SK-N-SH (cell line): ENCODE measurements at regions not wholly inside any gene's neighbourhood (a gene's known extent, or its start where the extent isn't known, plus 50 kb on each side); places are given as distances from the start of the nearest gene placed in this dataset.

Source experiments
- CTCF ChIA-PET: fragments of 300-600, 350-600 bp; formaldehyde crosslinking; extraction: SDS; loops from one replicate; lab custom pipeline; 2021; lab: Yijun Ruan, JAX
- POLR2A ChIA-PET: fragments of 350-600 bp; sonication (Branson Sonifier 250); formaldehyde crosslinking; extraction: SDS; loops from one replicate; lab custom pipeline; 2020; ENCODE audit warnings: antibody characterized with exemption, inconsistent platforms; lab: Yijun Ruan, JAX
- DNase-seq: peaks from one replicate; pipeline ENCODE4 v3.0.0; 2012
- H2AFZ ChIP-seq: fragments of 200-600 bp; sonication (generic); 2 replicates; pipeline ENCODE4 v1.8.1; 2016; ENCODE audit warnings: antibody characterized with exemption, mild to moderate bottlenecking, low read depth
- H3F3A ChIP-seq: fragments of 200-600 bp; sonication (generic); replicated peaks from 2 replicates; pipeline ENCODE3; 2016; ENCODE audit warnings: antibody characterized with exemption, mild to moderate bottlenecking; ENCODE audit not compliant: insufficient read depth
- H3K27ac ChIP-seq, 2 experiments: fragments of 200-500 bp in 1 of 2; fragments of 200-600 bp in 1 of 2; sonication (Bioruptor generic) in 1 of 2; sonication (generic), shearing (Covaris generic) in 1 of 2; 2 replicates each; pipeline versions ENCODE4 v1.5.1 to v1.6.1; 2014 to 2016; ENCODE audit warnings: low read depth in 2 of 2, inconsistent platforms in 1 of 2, low read length in 1 of 2, mild to moderate bottlenecking in 1 of 2, mixed read lengths in 1 of 2
- H3K27me3 ChIP-seq: fragments of 200-600 bp; sonication (generic), shearing (Covaris generic); 2 replicates; pipeline ENCODE4 v1.6.1; 2016; ENCODE audit warnings: mixed run types; ENCODE audit not compliant: insufficient read depth
- H3K36me3 ChIP-seq, 2 experiments: fragments of 200-500 bp in 1 of 2; fragments of 200-600 bp in 1 of 2; sonication (Bioruptor generic) in 1 of 2; sonication (generic) in 1 of 2; replicated peaks in 1 of 2; 2 replicates each; pipeline versions ENCODE3 to v1.5.1; 2014 to 2016; ENCODE audit warnings: low read length in 1 of 2, mild to moderate bottlenecking in 1 of 2; ENCODE audit not compliant: insufficient read depth in 2 of 2, control insufficient read depth in 1 of 2
- H3K4me1 ChIP-seq, 2 experiments: fragments of 200-500 bp in 1 of 2; fragments of 200-600 bp in 1 of 2; sonication (Bioruptor generic) in 1 of 2; sonication (generic), shearing (Covaris generic) in 1 of 2; 2 replicates each; pipeline versions ENCODE4 v1.5.1 to v1.6.1; 2014 to 2016; ENCODE audit warnings: low read depth in 1 of 2, low read length in 1 of 2, mixed run types in 1 of 2; ENCODE audit not compliant: insufficient read depth in 2 of 2, control insufficient read depth in 1 of 2
- H3K4me2 ChIP-seq: fragments of 200-600 bp; sonication (generic), shearing (Covaris generic); 2 replicates; pipeline ENCODE4 v1.6.1; 2017; ENCODE audit warnings: mixed run types
- H3K4me3 ChIP-seq, 2 experiments: fragments of 200-500 bp in 1 of 2; fragments of 200-600 bp in 1 of 2; sonication (Bioruptor generic) in 1 of 2; sonication (generic), shearing (Covaris generic) in 1 of 2; 2 replicates each; pipeline versions ENCODE4 v1.5.1 to v1.8.1; 2014 to 2016; ENCODE audit warnings: low read depth in 2 of 2, inconsistent platforms in 1 of 2, low read length in 1 of 2, mild to moderate bottlenecking in 1 of 2, mixed read lengths in 1 of 2, moderate library complexity in 1 of 2
- H3K79me2 ChIP-seq: fragments of 200-600 bp; sonication (generic); 2 replicates; pipeline ENCODE4 v1.8.1; 2017; ENCODE audit warnings: mild to moderate bottlenecking; ENCODE audit not compliant: insufficient read depth
- H3K9ac ChIP-seq: fragments of 200-600 bp; sonication (generic); 2 replicates; pipeline ENCODE4 v1.6.1; 2017; ENCODE audit warnings: mixed run types
- H3K9me2 ChIP-seq: fragments of 200-600 bp; sonication (generic); 2 replicates; pipeline ENCODE4 v1.6.1; 2017; ENCODE audit warnings: mixed run types
- H3K9me3 ChIP-seq: fragments of 200-600 bp; sonication (generic); 2 replicates; pipeline ENCODE4 v1.6.1; 2017; ENCODE audit warnings: mixed run types, mild to moderate bottlenecking, moderate library complexity
- H4K20me1 ChIP-seq: fragments of 200-600 bp; sonication (generic); 2 replicates; pipeline ENCODE4 v1.6.1; 2017; ENCODE audit warnings: mild to moderate bottlenecking, mixed run types; ENCODE audit not compliant: insufficient read depth
- CHD2 ChIP-seq: fragments of 150-350 bp; IDR thresholded peaks from 2 replicates; pipeline ENCODE4 v1.6.1; 2018; ENCODE audit warnings: low read length; ENCODE audit not compliant: partially characterized antibody
- EP300 ChIP-seq, 2 experiments: IDR thresholded peaks; 2 replicates each; pipeline versions ENCODE4 v1.4.0 to v1.6.1; 2012; ENCODE audit warnings: borderline replicate concordance in 1 of 2, low read depth in 1 of 2, low read length in 1 of 2
- FOSL2 ChIP-seq: IDR thresholded peaks from 2 replicates; pipeline ENCODE4 v1.4.0; 2012; ENCODE audit warnings: low read depth, mild to moderate bottlenecking, moderate library complexity, borderline replicate concordance
- FOXM1 ChIP-seq: IDR thresholded peaks from 2 replicates; pipeline ENCODE4 v1.4.0; 2012; ENCODE audit warnings: low read depth, mild to moderate bottlenecking
- GABPA ChIP-seq: IDR thresholded peaks from 2 replicates; pipeline ENCODE4 v1.4.0; 2012; ENCODE audit warnings: low read depth, mild to moderate bottlenecking
- GATA2 ChIP-seq: sonication (generic); formaldehyde crosslinking; IDR thresholded peaks from 2 replicates; pipeline ENCODE4 v1.5.0; 2020; ENCODE audit warnings: mild to moderate bottlenecking, missing genetic modification reagents
- IRF3 ChIP-seq: fragments of 150-350 bp; IDR thresholded peaks from 2 replicates; pipeline ENCODE4 v1.6.1; 2016; ENCODE audit warnings: mild to moderate bottlenecking, low read depth, low read length
- MEF2A ChIP-seq: IDR thresholded peaks from 2 replicates; pipeline ENCODE4 v1.4.0; 2012; ENCODE audit warnings: low read depth, borderline replicate concordance
- NFIC ChIP-seq: IDR thresholded peaks from 2 replicates; pipeline ENCODE4 v1.4.0; 2012; ENCODE audit warnings: borderline replicate concordance
- NRF1 ChIP-seq: IDR thresholded peaks from 2 replicates; pipeline ENCODE4 v1.6.1; 2012; ENCODE audit warnings: low read depth, mild to moderate bottlenecking, low read length
- PBX3 ChIP-seq: IDR thresholded peaks from 2 replicates; pipeline ENCODE4; 2012
- POLR2AphosphoS5 ChIP-seq: IDR thresholded peaks from 2 replicates; pipeline ENCODE4 v1.6.1; 2012; ENCODE audit warnings: low read depth, low read length
- RAD21 ChIP-seq: IDR thresholded peaks from 2 replicates; pipeline ENCODE4 v1.6.1; 2012; ENCODE audit warnings: mild to moderate bottlenecking, low read length
- RCOR1 ChIP-seq: fragments of 150-350 bp; IDR thresholded peaks from 2 replicates; pipeline ENCODE4 v1.6.1; 2017; ENCODE audit warnings: antibody characterized with exemption, low read length
- RXRA ChIP-seq: IDR thresholded peaks from 2 replicates; pipeline ENCODE4 v1.4.0; 2012; ENCODE audit warnings: low read depth, mild to moderate bottlenecking, borderline replicate concordance
- SMC3 ChIP-seq: IDR thresholded peaks from 2 replicates; pipeline ENCODE4 v1.6.1; 2012; ENCODE audit warnings: low read depth, low read length, improper control_type of control experiment
- TAF1 ChIP-seq: IDR thresholded peaks from 2 replicates; pipeline ENCODE4 v1.6.1; 2012; ENCODE audit warnings: low read depth, mild to moderate bottlenecking, low read length, moderate library complexity, borderline replicate concordance
- TCF12 ChIP-seq: IDR thresholded peaks from 2 replicates; pipeline ENCODE4 v1.4.0; 2012
- TEAD4 ChIP-seq: IDR thresholded peaks from 2 replicates; pipeline ENCODE4 v1.4.0; 2012; ENCODE audit warnings: mild to moderate bottlenecking, borderline replicate concordance; ENCODE audit not compliant: insufficient read depth
- USF1 ChIP-seq: IDR thresholded peaks from 2 replicates; pipeline ENCODE4 v1.4.0; 2012; ENCODE audit warnings: low read depth, borderline replicate concordance
- YY1 ChIP-seq: IDR thresholded peaks from 2 replicates; pipeline ENCODE4 v1.4.0; 2012; ENCODE audit warnings: low read depth, mild to moderate bottlenecking
- ZBTB33 ChIP-seq: IDR thresholded peaks from 2 replicates; pipeline ENCODE4 v1.4.0; 2012; ENCODE audit warnings: low read depth, borderline replicate concordance
- WGBS: methylation state at CpG from one replicate; pipeline ENCODE4 v1.1.6; 2017; ENCODE audit warnings: low lambda C conversion rate; 5-methylcytosine and 5-hydroxymethylcytosine counted together
- TF ChIP-seq, protein P1 (sequence below): fragments of 200-600 bp; sonication (generic); IDR thresholded peaks from 2 replicates; pipeline ENCODE4 v1.6.1; 2017; ENCODE audit warnings: antibody characterized with exemption, mild to moderate bottlenecking, moderate library complexity

DNA sequence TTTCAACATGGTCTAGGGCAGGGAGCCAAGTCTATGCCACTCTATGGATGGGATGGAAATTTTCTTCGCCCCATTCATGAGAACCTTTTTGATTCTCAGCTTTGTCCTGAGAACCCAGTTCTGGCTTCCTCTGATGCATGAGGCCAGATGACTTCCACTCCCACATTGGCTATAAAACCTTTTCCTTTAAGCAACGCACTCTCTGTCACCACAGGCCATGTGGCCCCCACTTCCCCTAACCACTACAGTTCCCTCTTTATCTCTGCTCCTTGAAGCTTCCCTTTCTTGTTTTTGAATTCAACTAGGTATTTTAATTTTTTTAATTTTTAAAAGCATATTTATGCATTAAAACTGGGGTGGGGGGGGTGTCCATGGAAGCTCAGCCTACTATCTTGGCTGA lies 401.3 kb downstream of the ENC1 start:
- Histone ChIP-seq H3K36me3 (no peaks in the 10 kb centered on the region), H3K27me3 (no peaks in the 10 kb centered on the region), H3K4me1 (no peaks in the 10 kb centered on the region; a peak in 1 of 4 replicates), H4K20me1 (no peaks in the 10 kb centered on the region), H3K9me2 (no peaks in the 10 kb centered on the region), H3K79me2 (no peaks in the 10 kb centered on the region), H3K27ac (no peak overlapping the region), H3K9ac (no peak overlapping the region), H3K9me3 (no peaks in the 10 kb centered on the region), H3F3A (peaks cover 4% of the 10 kb centered on the region), H3K4me2 (no peak overlapping the region), H3K4me3 (no peak overlapping the region), H2AFZ (no peak overlapping the region)
- TF ChIP-seq PBX3 (no peak), SMC3 (no peak), EP300 (IDR thresholded peaks at IDR 0.05; ENCODE audit: borderline replicate concordance in 1 of 2, low read depth in 1 of 2, low read length in 1 of 2) (no peak), GATA2 (CRISPR knock-in tag) (no peak), GABPA (no peak), RAD21 (no peak), IRF3 (no peak), NFIC (no peak), USF1 (no peak), TAF1 (no peak), RCOR1 (no peak), TEAD4 (no peak), CHD2 (no peak), RXRA (no peak), MEF2A (no peak), TCF12 (no peak)
- DNase-seq = no peak
- POLR2A ChIA-PET = no interaction called here
- CTCF ChIA-PET = no interaction called here
- WGBS = 82% methylated on average over 2 of the region's 2 CpGs

DNA sequence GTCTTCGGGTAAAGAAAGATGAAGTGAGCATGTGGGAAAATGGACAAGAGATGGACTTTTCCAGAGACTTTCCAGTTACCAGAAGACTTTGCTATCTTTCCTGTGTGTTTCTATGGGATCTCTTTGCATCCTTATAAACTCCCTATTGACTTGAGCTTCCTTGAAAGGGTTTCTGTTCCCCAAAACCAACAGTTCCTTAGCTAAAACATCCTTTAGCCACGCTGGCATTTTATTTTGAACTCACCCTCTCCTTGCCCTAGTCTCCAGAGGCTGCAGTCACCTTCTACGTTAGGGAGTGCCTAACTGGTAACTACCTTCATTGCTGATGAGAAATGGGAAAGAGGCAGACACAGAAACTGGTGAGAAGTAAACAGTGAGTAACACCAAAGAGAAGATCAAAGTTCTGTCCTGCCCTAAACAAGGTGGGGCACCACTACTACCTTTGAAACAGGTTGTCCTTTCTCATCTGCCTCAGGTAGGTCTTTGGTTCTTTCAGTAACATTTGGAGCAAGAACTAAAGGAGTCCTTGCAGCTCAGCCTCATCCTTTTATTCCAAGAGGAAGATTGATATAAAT lies 402.9 kb downstream of the ENC1 start:
- Histone ChIP-seq H3K4me3 (no peak overlapping the region), H3K4me1 (peaks cover 0 to 13% of the 10 kb centered on the region in 2 experiments; a peak in 2 of 4 replicates), H3K27me3 (no peaks in the 10 kb centered on the region), H3F3A (peaks cover 12% of the 10 kb centered on the region), H3K9me2 (no peaks in the 10 kb centered on the region), H4K20me1 (no peaks in the 10 kb centered on the region), H3K27ac (no peak overlapping the region), H3K36me3 (no peaks in the 10 kb centered on the region), H3K9ac (no peak overlapping the region), H3K79me2 (no peaks in the 10 kb centered on the region), H3K4me2 (no peak overlapping the region), H3K9me3 (no peaks in the 10 kb centered on the region), H2AFZ (no peak overlapping the region)
- 63% methylated on average over 3 of the region's 3 CpGs for WGBS
- no peak for DNase-seq
- ChIA-PET CTCF (no interaction called here), POLR2A (no interaction called here)
- TF ChIP-seq ZBTB33 (no peak), FOXM1 (no peak), SMC3 (no peak), YY1 (no peak), RXRA (no peak), RAD21 (no peak), GABPA (no peak), NRF1 (no peak), TEAD4 (no peak), FOSL2 (no peak), NFIC (no peak), RCOR1 (no peak), POLR2AphosphoS5 (no peak), TCF12 (no peak)
- TF ChIP-seq, protein P1, sequence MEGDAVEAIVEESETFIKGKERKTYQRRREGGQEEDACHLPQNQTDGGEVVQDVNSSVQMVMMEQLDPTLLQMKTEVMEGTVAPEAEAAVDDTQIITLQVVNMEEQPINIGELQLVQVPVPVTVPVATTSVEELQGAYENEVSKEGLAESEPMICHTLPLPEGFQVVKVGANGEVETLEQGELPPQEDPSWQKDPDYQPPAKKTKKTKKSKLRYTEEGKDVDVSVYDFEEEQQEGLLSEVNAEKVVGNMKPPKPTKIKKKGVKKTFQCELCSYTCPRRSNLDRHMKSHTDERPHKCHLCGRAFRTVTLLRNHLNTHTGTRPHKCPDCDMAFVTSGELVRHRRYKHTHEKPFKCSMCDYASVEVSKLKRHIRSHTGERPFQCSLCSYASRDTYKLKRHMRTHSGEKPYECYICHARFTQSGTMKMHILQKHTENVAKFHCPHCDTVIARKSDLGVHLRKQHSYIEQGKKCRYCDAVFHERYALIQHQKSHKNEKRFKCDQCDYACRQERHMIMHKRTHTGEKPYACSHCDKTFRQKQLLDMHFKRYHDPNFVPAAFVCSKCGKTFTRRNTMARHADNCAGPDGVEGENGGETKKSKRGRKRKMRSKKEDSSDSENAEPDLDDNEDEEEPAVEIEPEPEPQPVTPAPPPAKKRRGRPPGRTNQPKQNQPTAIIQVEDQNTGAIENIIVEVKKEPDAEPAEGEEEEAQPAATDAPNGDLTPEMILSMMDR = no peak
